HG03571 (cell line): ENCODE measurements at regions not wholly inside any gene's neighbourhood (a gene's known extent, or its start where the extent isn't known, plus 50 kb on each side); places are given as distances from the start of the nearest gene placed in this dataset.

Experiments
- ATAC-seq: cut with Tn5 transposase; IDR thresholded peaks from one replicate; pipeline ENCODE4 v1.9.1; 2021; ENCODE audit not compliant: unreplicated experiment

GRCh38 chr12:125222876-125223275, 157.6 kb downstream of the AACS start:
- no peak for ATAC-seq

DNA sequence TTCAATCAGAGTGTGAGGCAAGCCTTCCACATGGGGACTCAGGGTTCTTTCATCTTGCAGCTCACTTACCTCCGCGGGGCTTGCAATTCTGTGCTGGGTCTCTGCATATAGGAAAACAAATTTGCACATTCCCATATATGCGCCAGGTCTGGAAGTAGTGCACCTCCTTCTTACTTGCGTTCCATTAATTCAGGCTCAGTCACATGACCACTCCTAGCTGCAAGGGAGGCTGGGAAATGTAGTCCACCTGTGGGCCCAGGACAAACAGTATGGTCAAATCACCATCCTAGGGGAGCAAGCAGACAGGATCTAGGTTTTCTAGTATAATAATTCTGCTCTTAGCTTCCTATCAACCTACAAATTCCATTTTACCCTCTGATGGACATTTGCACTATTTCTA, 160.4 kb downstream of the AACS start:
- ATAC-seq = no peak

- ATAC-seq = no peak
Observed at GRCh38 chr12:125228519-125229260, 163.5 kb downstream of the AACS start.

DNA sequence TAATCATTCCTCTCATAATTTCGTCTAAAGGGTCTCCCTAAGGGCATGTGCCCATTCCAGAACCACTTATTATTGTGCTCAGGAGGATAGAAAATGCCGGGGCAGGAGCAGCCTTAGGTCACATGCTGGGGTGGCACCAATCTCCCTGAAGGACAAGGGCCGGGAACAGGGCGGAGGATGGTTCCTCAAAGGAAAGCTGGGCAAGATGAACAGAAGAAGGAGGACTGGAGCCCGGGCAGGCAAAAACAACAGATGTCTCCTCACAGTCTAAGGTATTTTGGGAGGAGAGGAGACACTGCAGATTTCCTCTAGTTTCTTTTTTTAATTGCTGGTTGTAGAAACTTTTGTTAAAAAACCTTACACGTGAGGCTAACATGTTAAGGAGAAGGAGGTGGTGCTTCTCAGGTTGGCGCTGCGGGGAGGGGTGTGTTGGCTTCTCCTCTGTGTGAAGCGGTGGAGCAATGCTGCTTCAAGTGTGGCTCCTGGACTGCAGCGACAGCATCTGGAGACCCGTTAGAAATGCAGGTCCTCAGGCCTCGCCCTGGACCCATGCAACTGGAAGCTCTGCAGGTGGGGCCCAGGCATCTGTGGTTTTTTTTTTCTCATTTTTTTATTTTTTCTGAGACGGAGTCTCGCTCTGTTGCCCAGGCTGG, 164.8 kb downstream of the AACS start:
- ATAC-seq = no peak

DNA sequence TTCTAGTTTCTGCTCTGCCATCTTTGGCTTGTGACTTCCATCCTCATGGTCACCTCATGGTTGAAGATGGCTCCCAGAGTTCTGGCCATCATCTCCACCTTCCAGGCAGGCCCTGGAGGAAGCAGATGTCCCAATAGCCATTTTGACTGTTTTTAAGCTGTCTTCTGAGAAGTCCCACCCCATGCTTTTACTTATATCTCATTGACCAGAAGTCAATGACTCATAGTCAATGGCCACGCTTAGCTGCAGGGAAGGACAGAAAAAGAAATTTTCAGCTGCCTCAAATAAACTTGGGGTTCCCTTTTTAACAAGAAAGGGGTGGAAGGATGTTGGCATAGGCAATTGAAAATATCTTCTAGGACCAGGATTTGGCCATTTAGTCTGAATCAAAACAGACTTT, 168.1 kb downstream of the AACS start:
- no peak for ATAC-seq

- ATAC-seq = no peak
Observed at GRCh38 chr12:125239563-125239962, 174.3 kb downstream of the AACS start.

GRCh38 chr12:125240717-125241116, 175.5 kb downstream of the AACS start:
- ATAC-seq = no peak

GRCh38 chr12:125243811-125244210, 178.6 kb downstream of the AACS start:
- no peak for ATAC-seq

DNA sequence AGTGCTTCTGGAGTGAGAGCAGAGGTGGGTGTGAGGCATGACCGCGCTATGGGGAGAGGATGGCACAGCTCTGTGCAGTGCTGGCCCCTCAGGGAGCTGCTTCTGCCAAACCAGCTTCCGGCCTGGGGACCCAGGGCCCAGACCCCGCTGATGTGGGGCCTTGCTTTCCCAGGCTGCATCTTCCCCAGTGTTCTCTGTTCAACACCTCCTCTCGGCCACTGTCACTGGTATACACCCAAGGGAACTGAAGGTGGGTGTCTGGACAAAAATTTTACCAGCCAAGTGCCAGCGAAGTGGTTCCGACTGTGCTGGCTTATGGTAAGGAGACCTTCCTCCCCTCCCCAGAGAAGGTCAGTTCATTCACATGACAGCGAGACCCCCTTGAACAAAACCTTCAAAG, 179.1 kb downstream of the AACS start:
- no peak for ATAC-seq

- ATAC-seq = no peak
Observed at GRCh38 chr12:125245581-125246557, 180.6 kb downstream of the AACS start.

GRCh38 chr12:125247477-125247876, 182.2 kb downstream of the AACS start:
- ATAC-seq = no peak

DNA sequence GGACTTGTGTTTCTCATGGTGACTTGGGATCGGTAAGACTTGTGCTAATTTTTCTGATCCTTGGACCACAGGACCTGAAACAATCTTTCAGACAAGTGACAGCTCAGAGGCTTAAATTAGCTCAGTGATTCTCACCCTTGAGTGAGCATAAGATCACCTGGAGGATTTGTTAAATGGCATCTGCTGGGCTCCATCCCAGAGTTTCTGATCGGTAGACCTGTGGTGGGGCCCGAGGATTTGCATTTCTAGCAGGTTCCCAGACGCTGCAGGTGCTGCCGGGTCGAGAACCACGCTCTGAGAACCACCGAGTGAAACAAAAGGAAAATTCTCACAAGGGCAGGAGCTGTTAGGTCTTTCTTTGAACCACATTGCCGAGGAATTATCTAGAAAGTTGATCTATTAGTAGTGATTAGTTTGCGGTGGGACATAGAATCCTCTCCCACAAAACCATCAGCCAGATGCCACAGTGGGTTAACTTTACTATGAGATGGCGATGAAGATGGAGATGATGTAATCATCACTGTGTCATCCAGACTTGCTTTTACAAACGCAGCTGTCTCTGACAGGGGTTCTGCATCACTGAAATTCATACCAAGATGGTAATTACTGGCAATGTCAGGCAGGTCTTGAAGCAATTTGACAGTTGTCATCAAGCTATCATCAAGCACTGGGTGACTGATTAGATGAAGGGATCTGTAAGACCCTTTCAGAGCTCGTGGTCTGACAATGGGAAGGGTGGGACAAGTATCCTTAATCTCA, 184.0 kb downstream of the AACS start:
- no peak for ATAC-seq

DNA sequence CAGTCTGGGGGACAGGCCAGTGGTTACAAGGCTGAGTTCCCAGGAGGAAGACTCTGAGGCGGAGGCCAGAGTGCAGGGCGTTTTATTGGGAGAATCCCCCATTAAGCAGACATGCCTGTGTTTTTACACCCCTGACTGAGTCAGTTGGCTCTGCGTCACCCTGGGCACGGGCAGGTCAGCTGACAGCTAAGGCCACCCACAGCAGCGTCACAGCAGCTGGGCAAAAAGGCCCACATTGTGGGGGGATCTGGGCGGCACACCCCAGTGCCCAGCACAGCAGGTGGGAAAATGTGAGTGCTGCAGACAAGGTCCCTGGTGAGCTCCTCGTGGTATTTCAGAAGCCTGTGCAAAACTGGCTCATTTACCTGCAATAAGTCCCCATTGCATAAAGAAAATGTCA, 184.7 kb downstream of the AACS start:
- ATAC-seq = no peak

DNA sequence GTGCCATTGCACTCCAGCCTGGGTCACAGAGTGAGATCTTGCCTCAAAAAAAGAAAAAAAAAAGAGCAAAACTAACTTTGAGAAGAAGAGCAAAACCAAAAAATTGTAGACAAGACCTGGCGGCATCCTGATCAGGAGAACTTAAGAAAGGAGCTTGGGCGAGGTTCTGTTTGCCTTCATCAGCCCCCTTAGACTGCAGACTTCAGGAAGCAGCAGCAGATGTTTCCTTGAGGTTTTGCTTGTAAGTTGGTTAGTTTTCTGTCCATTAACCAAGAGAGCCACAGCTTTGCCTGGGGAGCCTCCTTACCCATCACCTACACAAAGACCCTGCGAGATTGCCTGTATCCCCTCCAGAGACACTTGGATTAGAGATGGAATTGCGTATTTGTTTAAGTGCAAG, 189.0 kb downstream of the AACS start:
- ATAC-seq = no peak

DNA sequence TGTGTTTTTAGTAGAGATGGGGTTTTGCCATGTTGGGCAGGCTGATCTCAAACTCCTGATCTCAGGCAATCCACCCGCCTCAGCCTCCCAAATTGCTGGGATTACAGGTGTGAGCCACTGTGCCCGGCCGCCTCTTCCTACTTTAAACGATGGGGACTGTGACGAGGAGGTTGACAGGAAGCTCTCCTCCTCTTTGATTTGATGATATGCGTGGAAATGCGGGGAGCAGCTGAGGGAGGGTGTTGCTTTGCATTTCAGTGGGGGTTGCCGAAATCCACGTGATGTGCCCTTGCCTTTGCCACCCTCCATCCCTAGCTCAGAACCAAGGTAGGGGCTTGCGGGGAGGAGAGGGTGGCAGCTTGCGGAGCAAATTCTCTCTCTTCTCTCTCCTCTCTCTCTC, 189.6 kb downstream of the AACS start:
- ATAC-seq = no peak

GRCh38 chr12:125255935-125256633, 190.8 kb downstream of the AACS start:
- ATAC-seq = no peak

DNA sequence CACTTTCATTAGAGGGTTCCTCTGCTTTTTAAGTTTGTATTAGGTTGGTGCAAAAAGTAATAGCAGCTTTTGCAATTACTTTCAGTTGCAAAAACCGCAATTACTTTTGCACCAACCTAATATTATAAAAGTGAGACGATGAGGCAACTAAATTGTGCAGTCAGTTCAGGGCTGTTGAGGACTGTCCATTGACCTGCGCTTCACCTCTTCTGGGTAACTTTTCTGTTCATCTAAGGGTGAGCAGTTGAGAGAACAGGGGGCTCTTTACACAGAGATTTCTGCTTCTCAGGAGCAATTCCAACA, 191.3 kb downstream of the AACS start:
- no peak for ATAC-seq

- ATAC-seq = no peak
Observed at GRCh38 chr12:125259178-125259867, 194.1 kb downstream of the AACS start.

DNA sequence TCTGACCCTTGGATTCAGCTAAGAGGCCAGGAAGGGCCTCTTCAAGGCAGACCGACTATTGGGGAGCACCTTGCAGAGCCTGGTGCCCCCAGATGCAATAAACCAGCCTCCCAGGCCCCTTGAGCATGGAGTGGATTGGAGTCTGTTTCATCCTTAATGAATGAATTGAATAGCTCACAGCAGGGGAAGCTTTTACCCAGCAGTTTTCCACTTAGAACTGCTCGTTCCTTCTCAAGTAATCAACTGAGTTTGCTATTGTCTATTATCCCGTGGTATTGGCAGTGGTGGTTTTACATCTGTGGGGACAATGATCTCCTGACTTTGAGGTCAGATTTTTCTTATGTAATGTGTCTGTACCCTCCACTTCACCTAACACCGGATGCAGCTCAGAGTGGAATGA, 197.6 kb downstream of the AACS start:
- no peak for ATAC-seq

DNA sequence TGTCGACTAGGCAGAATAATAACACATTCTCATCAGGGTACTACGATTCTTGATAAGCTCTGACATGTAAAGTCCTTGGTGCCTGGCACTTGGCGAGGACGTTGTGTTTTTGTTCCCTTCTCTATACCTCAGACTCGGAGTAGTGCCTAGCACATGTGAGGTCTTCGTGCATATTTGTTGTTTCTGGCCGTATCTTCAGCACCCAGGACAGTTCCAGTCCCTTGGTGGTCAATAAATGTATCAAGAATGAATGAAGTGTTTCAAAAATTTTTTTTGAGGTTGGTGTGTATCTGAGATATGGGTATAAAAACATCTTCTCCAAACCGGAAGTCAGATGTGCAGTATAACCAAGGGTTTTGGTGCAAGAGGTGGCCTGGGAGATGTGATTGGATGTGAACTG, 198.2 kb downstream of the AACS start:
- no peak for ATAC-seq
